ENCODE measurements at regions not wholly inside any gene's neighbourhood (a gene's known extent, or its start where the extent isn't known, plus 50 kb on each side); places are given as distances from the start of the nearest gene placed in this dataset.

DNA sequence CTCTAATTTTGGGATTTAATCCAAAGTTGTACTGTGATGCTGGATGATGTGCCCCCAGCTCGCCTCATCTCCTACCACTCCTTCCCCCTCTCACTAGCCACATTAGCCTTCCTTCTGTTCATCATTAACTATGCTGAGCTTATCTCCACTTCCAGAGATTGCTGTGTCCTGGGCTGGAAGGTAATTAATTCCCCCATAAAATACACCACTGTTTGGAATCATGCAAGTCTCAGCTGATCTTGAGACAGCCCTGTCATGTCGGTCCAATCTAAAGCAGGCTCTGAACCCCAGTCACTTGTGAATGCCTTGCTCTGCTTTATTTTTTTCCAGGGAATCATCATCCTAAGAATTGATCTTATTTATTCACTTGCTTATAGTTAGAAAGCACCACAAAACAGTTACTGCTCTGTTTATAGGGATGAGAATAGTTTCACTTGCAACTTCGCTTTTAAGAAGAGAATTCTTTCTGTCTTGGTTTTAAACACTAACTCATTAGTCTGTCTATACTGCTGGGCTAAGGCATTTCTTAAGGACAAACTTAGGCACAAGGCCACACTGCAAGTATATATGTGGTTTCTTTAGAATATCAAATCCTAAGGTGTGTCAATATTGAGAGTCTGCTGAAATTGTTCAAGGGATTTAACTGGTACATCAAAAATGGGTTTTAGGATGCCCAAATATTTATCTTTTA is 341.1 kb upstream of the SEMA3A start:
- Histone ChIP-seq H2AFZ (no peak overlapping the region), H3K27ac (ENCODE audit: low read depth) (no peak overlapping the region), H3K79me2 (replicated peaks; ENCODE audit: insufficient read depth) (no peaks in the 10 kb centered on the region), H3F3A (replicated peaks; ENCODE audit: low read depth) (no peaks in the 10 kb centered on the region), H3K27me3 (ENCODE audit: insufficient read depth) (no peaks in the 10 kb centered on the region), H3K4me2 (no peak overlapping the region), H3K36me3 (ENCODE audit: insufficient read depth) (no peaks in the 10 kb centered on the region), H3K9me2 (ENCODE audit: insufficient read depth) (no peaks in the 10 kb centered on the region), H3K4me1 (ENCODE audit: insufficient read depth) (peaks cover 18% of the 10 kb centered on the region), H3K4me3 (no peak overlapping the region), H4K20me1 (replicated peaks; ENCODE audit: insufficient read depth) (no peaks in the 10 kb centered on the region)
- Mint-ChIP-seq H3K36me3 (ENCODE audit: low read depth) (no peaks in the 10 kb centered on the region), H3K9me3 (no peaks in the 10 kb centered on the region), H3K27ac (no peak overlapping the region), H3K4me3 (no peak overlapping the region), H3K27me3 (ENCODE audit: insufficient read depth, low read depth, poor library complexity) (no peaks in the 10 kb centered on the region), H3K4me1 (peaks cover 18% of the 10 kb centered on the region)
- ATAC-seq (no peak), DNase-seq (ENCODE audit: low spot score) (no peak)
- TF ChIP-seq ZNF462 (CRISPR knock-in tag; IDR thresholded peaks at IDR 0.05): no peak
- TF ChIP-seq, protein P1, sequence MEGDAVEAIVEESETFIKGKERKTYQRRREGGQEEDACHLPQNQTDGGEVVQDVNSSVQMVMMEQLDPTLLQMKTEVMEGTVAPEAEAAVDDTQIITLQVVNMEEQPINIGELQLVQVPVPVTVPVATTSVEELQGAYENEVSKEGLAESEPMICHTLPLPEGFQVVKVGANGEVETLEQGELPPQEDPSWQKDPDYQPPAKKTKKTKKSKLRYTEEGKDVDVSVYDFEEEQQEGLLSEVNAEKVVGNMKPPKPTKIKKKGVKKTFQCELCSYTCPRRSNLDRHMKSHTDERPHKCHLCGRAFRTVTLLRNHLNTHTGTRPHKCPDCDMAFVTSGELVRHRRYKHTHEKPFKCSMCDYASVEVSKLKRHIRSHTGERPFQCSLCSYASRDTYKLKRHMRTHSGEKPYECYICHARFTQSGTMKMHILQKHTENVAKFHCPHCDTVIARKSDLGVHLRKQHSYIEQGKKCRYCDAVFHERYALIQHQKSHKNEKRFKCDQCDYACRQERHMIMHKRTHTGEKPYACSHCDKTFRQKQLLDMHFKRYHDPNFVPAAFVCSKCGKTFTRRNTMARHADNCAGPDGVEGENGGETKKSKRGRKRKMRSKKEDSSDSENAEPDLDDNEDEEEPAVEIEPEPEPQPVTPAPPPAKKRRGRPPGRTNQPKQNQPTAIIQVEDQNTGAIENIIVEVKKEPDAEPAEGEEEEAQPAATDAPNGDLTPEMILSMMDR (conservative IDR thresholded peaks at IDR 0.05; ENCODE audit: low read depth in 2 of 2): no peak
- TF ChIP-seq STAT1 (IDR thresholded peaks at IDR 0.05; ENCODE audit: unreplicated experiment): no peak
- TF ChIP-seq ETS1 (IDR thresholded peaks at IDR 0.05): no peak
- TF ChIP-seq NANOG (IDR thresholded peaks at IDR 0.05; ENCODE audit: borderline replicate concordance): no peak
- no peak for TF ChIP-seq EZH2phosphoT487 (IDR thresholded peaks at IDR 0.05; ENCODE audit: unreplicated experiment)
- no peak for TF ChIP-seq ZNF331 (CRISPR knock-in tag; IDR thresholded peaks at IDR 0.05; ENCODE audit: low read depth)
- TF ChIP-seq EZH2 (IDR thresholded peaks at IDR 0.05; ENCODE audit: low read depth, unreplicated experiment): no peak

All from GM23338 (cell line).